Spleen (tissue), 7 donors: ENCODE measurements at regions not wholly inside any gene's neighbourhood (a gene's known extent, or its start where the extent isn't known, plus 50 kb on each side); places are given as distances from the start of the nearest gene placed in this dataset.

ENCODE experiments used
- CTCF ChIP-seq, 11 experiments: fragments of 200-600 bp in 7 of 11; fragments of 450-650 bp in 4 of 11; sonication (generic) in 4 of 11; IDR thresholded peaks in 8 of 11; conservative IDR thresholded peaks in 3 of 11; 1 replicate in 7 of 11; 2 replicates in 4 of 11; pipeline versions ENCODE4 v1.4.0 to v1.8.0; 2016 to 2021; ENCODE audit warnings: antibody characterized with exemption in 11 of 11, inconsistent platforms in 4 of 11, mild to moderate bottlenecking in 1 of 11
- POLR2A ChIP-seq, 3 donors: fragments of 450-650 bp; IDR thresholded peaks; one replicate each; pipeline ENCODE4 v1.5.1; 2017; ENCODE audit warnings: antibody characterized with exemption in 3 of 3, mild to moderate bottlenecking in 1 of 3
- POLR2AphosphoS5 ChIP-seq, 3 donors: sonication (generic); formaldehyde crosslinking; IDR thresholded peaks; one replicate each; pipeline ENCODE4 v1.5.1; 2017; ENCODE audit warnings: antibody characterized with exemption in 3 of 3
- donor health status: DM: no; HTN: no; CAD: no; lungs with moderate emphysema.
- donor health status: DM: no; HTN: no; CAD: no.
- donor health status: DM: no; HTN: no; CAD: no.

DNA sequence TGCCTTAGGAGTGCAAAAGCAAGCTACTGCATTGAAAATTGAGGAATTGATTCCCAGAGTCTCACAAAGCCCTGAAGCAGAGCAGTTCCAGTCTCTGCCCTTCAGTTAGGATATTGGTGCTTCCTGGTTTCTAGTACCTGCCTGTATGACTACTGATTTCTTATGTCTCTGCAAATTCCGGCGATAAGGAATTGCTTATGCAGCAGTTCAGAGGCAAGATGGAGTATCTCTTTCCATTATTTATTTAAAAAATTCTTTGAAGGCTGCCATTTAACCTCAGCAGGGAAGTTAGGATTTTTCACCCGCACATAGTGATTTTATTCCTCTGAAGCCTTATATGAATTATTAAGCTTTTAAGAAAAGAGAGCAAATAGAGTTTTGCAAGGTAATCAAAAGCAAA lies 184.9 kb upstream of the SSTR1 start:
- TF ChIP-seq CTCF (IDR thresholded peaks at IDR 0.05 in 8 of 11, conservative IDR thresholded peaks at IDR 0.05 in 3 of 11) (no peak), POLR2A (IDR thresholded peaks at IDR 0.05) (no peak), POLR2AphosphoS5 (IDR thresholded peaks at IDR 0.05) (no peak)
